Thyroid gland (tissue), 4 donors: ENCODE measurements at regions not wholly inside any gene's neighbourhood (a gene's known extent, or its start where the extent isn't known, plus 50 kb on each side); places are given as distances from the start of the nearest gene placed in this dataset.

ENCODE experiments used
- POLR2A ChIP-seq, 2 donors: fragments of 450-650 bp; IDR thresholded peaks; one replicate each; pipeline ENCODE4 v1.6.1; 2017; ENCODE audit warnings: antibody characterized with exemption in 2 of 2, mild to moderate bottlenecking in 2 of 2, moderate library complexity in 1 of 2
- TF ChIP-seq, protein P1 (sequence below), 6 experiments: fragments of 200-600 bp in 3 of 6; fragments of 450-650 bp in 3 of 6; sonication (generic) in 3 of 6; IDR thresholded peaks; one replicate each; pipeline ENCODE4 v1.5.1; 2016 to 2019; ENCODE audit warnings: antibody characterized with exemption in 6 of 6, mild to moderate bottlenecking in 2 of 6, inconsistent platforms in 1 of 6, moderate library complexity in 1 of 6

DNA sequence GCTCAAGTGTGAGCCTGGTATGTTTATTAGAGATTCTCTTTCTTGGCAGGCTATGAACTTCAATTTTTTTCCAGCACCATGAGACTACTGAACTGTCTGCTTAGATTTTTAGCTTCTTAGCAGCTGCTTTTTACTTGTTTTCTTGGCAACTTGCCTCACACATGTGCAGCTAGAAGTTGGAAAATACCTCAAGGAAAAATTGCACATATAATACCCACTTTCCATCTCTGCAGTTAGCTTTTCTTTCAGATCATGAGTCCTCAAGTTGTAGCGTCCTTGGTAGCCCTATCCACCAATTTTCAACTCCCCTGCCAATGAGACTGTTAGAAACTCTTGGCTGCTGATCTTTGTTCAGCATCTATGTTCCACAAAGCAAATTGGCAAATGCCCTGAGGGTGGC lies 302.1 kb downstream of the HRH4 start:
- TF ChIP-seq POLR2A (IDR thresholded peaks at IDR 0.05): no peak
- TF ChIP-seq, protein P1, sequence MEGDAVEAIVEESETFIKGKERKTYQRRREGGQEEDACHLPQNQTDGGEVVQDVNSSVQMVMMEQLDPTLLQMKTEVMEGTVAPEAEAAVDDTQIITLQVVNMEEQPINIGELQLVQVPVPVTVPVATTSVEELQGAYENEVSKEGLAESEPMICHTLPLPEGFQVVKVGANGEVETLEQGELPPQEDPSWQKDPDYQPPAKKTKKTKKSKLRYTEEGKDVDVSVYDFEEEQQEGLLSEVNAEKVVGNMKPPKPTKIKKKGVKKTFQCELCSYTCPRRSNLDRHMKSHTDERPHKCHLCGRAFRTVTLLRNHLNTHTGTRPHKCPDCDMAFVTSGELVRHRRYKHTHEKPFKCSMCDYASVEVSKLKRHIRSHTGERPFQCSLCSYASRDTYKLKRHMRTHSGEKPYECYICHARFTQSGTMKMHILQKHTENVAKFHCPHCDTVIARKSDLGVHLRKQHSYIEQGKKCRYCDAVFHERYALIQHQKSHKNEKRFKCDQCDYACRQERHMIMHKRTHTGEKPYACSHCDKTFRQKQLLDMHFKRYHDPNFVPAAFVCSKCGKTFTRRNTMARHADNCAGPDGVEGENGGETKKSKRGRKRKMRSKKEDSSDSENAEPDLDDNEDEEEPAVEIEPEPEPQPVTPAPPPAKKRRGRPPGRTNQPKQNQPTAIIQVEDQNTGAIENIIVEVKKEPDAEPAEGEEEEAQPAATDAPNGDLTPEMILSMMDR (IDR thresholded peaks at IDR 0.05): no peak
